PC-9 (cell line): ENCODE measurements at regions not wholly inside any gene's neighbourhood (a gene's known extent, or its start where the extent isn't known, plus 50 kb on each side); places are given as distances from the start of the nearest gene placed in this dataset.

Experiments
- CTCF ChIP-seq: fragments of 200-600 bp; sonication (generic); conservative IDR thresholded peaks from 2 replicates; pipeline ENCODE4 v1.6.1; 2017; ENCODE audit warnings: mixed run types, antibody characterized with exemption, mild to moderate bottlenecking, moderate library complexity
- EZH2 ChIP-seq: fragments of 200-600 bp; sonication (generic); IDR thresholded peaks from 2 replicates; pipeline ENCODE4 v1.8.0; 2017; ENCODE audit warnings: antibody characterized with exemption, low read depth

GRCh38 chr5:74422030-74422429 lies 218.5 kb downstream of the ENC1 start:
- no peak for TF ChIP-seq CTCF
- TF ChIP-seq EZH2, result no peak
